ENCODE measurements at regions not wholly inside any gene's neighbourhood (a gene's known extent, or its start where the extent isn't known, plus 50 kb on each side); places are given as distances from the start of the nearest gene placed in this dataset.

DNA sequence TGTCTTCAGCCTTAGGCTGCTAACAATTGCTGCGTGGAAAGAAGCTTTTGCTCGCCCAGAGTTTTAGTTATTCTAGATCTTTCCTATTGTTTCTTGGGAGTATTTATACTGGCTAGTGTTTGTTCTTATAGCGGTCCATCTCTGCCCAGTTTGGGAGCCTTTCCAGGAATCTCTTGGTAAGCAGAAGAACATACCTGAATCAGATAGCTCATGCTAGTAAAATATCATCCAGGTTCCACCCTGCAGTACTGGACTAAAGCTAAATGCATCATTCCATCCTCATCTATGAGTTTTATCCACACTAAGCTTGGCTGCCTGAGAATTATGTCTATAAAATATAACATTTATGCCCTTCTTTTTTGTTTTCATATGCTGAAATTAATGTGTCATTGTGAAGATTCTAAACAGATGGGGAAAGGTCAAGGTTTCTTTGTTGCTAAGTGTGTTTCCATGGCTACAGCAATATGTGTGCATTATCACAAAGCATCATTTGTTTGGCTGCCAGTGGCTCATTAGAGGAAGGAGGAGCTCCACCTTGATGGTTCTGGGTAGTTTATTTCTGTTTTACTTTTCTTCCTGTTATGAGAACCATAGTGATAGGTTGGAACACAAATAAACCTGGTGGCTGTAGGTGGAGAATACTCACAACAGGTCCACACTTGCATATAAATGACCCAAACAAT is 182.8 kb downstream of the PIK3C3 start:
- peaks cover 3% of the 10 kb centered on the region; the same call in 1 of the 3 replicates for H3K9me3 ChIP-seq
- no peaks in the 10 kb centered on the region for H3K4me1 ChIP-seq
- ChIA-PET POLR2A (no interaction called here), CTCF (interaction anchor here (1.3 kb wide), 1 partner anchor 23 kb away, joined by 4 read pairs; no protein-coding TSS in a partner anchor)
- H3K4me2 ChIP-seq, result no peak overlapping the region
- no peak overlapping the region for H3K4me3 ChIP-seq
- FAIRE-seq (no peak), DNase-seq (ENCODE audit: low read depth in 1 of 2, low spot score in 1 of 2) (no peak), ATAC-seq (no peak)
- H3K27ac ChIP-seq, result no peak overlapping the region
- no peak for TF ChIP-seq HDAC2 (IDR thresholded peaks at IDR 0.05)
- no peak for TF ChIP-seq CBX2 (IDR thresholded peaks at IDR 0.05; ENCODE audit: borderline replicate concordance, low read depth)
- TF ChIP-seq PHF8 (IDR thresholded peaks at IDR 0.05; ENCODE audit: borderline replicate concordance, low read depth), result no peak
- WGBS (ENCODE audit: missing lambda C conversion rate), result 27% methylated on average over 3 of the region's 3 CpGs

DNA sequence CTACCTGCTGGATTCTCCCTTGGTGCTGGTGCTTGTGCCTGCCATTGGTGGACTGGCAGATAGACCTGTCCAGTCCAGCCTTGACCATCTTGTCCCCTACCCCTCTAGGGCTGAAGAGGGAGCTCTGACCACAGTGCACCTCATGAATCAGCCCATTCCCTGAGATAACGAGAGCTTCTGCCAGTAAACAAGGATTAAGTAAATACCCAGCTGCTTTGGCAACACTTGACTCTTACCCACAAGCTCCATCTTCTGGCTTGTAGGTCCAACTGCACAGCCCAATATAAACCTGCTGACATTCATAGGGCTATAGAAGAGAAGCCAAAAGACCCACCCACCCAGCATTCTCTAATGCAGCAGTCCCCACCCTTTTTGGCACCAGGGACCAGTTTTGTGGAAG is 186.4 kb downstream of the PIK3C3 start:
- Histone ChIP-seq H3K27ac (no peak overlapping the region), H3K9me3 (peaks cover 3% of the 10 kb centered on the region; the same call in 1 of the 3 replicates), H3K4me3 (no peak overlapping the region), H3K4me2 (no peak overlapping the region), H3K4me1 (no peaks in the 10 kb centered on the region)
- DNase-seq (ENCODE audit: low read depth in 1 of 2, low spot score in 1 of 2) (peak in 1 of 2 experiments; percentile 9), ATAC-seq (no peak), FAIRE-seq (no peak)
- WGBS (ENCODE audit: missing lambda C conversion rate), result 17% methylated on average over 1 of the region's 1 CpG
- CTCF ChIA-PET, result interaction anchor here (0.6 kb wide), 1 partner anchor 470 kb away, joined by 3 read pairs; no protein-coding TSS in a partner anchor
- POLR2A ChIA-PET, result no interaction called here
- TF ChIP-seq KDM1A (IDR thresholded peaks at IDR 0.05; ENCODE audit: low read depth) (no peak), NR3C1 (IDR thresholded peaks at IDR 0.05) (no peak), BHLHE40 (IDR thresholded peaks at IDR 0.05; ENCODE audit: low read depth, low read length) (no peak), SMC3 (IDR thresholded peaks at IDR 0.05) (no peak)

DNA sequence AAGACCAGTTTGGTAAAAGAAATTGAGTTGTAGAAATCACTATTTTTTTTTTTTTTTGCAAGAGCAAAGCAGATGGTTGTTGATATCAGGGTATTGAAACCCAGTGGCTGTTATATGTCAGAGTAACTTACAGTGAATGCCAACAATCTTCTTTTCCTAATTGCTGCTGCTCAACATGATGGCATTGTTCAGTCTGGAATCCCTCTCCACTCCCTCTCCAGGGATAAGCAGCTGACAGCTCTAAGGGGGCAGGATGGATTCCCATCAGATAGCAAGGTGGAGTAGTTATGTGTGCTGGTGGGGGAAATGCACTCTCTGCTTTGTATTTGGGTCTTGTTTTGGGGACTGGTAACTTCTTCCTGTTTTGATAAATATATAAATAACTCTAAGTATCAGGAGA is 200.0 kb downstream of the PIK3C3 start:
- Histone ChIP-seq H3K27ac (no peak overlapping the region), H3K4me3 (no peak overlapping the region), H3K9me3 (no peaks in the 10 kb centered on the region), H3K4me2 (no peak overlapping the region), H3K4me1 (no peaks in the 10 kb centered on the region)
- no peak for FAIRE-seq
- ATAC-seq, result no peak
- DNase-seq (ENCODE audit: low read depth in 1 of 2, low spot score in 1 of 2), result no peak
- TF ChIP-seq, protein P1, sequence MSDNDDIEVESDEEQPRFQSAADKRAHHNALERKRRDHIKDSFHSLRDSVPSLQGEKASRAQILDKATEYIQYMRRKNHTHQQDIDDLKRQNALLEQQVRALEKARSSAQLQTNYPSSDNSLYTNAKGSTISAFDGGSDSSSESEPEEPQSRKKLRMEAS (IDR thresholded peaks at IDR 0.05), result no peak
- TF ChIP-seq, protein P2, sequence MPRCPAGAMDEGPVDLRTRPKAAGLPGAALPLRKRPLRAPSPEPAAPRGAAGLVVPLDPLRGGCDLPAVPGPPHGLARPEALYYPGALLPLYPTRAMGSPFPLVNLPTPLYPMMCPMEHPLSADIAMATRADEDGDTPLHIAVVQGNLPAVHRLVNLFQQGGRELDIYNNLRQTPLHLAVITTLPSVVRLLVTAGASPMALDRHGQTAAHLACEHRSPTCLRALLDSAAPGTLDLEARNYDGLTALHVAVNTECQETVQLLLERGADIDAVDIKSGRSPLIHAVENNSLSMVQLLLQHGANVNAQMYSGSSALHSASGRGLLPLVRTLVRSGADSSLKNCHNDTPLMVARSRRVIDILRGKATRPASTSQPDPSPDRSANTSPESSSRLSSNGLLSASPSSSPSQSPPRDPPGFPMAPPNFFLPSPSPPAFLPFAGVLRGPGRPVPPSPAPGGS (IDR thresholded peaks at IDR 0.05), result no peak
- TF ChIP-seq, protein P3, sequence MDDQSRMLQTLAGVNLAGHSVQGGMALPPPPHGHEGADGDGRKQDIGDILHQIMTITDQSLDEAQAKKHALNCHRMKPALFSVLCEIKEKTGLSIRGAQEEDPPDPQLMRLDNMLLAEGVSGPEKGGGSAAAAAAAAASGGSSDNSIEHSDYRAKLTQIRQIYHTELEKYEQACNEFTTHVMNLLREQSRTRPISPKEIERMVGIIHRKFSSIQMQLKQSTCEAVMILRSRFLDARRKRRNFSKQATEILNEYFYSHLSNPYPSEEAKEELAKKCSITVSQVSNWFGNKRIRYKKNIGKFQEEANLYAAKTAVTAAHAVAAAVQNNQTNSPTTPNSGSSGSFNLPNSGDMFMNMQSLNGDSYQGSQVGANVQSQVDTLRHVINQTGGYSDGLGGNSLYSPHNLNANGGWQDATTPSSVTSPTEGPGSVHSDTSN (IDR thresholded peaks at IDR 0.05), result no peak
- no peak for TF ChIP-seq HEYL (CRISPR knock-in tag; IDR thresholded peaks at IDR 0.05)
- POLR2A ChIA-PET, result no interaction called here
- CTCF ChIA-PET, result no interaction called here

DNA sequence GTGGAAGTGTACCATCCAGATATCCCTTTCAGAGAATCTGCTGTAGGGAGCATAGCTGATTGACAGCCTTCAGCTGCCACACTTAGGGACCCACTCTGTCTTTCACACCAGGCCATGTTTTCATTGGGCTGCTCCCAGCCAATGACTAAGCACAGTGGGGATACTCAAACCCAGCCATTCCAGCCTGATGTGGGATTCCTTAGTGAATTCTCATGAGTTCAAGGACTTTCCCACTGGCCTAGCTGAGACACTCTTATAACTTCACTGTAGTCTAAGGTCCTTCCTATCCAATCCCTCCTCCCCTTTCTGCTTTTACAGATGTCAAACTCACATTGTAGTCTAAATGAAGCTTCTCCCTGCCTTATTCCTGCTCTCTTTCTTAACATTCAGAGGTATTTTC is 201.2 kb downstream of the PIK3C3 start:
- FAIRE-seq (no peak), DNase-seq (ENCODE audit: low read depth in 1 of 2, low spot score in 1 of 2) (no peak), ATAC-seq (no peak)
- no peak for TF ChIP-seq POLR2A (IDR thresholded peaks at IDR 0.05; ENCODE audit: low read length)
- TF ChIP-seq, protein P2 (IDR thresholded peaks at IDR 0.05), result no peak
- no peak for TF ChIP-seq SMC3 (IDR thresholded peaks at IDR 0.05)
- TF ChIP-seq HDAC2 (IDR thresholded peaks at IDR 0.05), result no peak
- no peak for TF ChIP-seq MAFK (IDR thresholded peaks at IDR 0.05; ENCODE audit: partially characterized antibody)
- TF ChIP-seq RARB (CRISPR knock-in tag; IDR thresholded peaks at IDR 0.05), result no peak
- no peak for TF ChIP-seq JUNB (IDR thresholded peaks at IDR 0.05)
- no peak for TF ChIP-seq JUN (IDR thresholded peaks at IDR 0.05)
- TF ChIP-seq MYC (IDR thresholded peaks at IDR 0.05; ENCODE audit: borderline replicate concordance, low read length), result no peak
- no peak for TF ChIP-seq PHF8 (IDR thresholded peaks at IDR 0.05; ENCODE audit: borderline replicate concordance, low read depth)
- no peak for TF ChIP-seq CHD2 (IDR thresholded peaks at IDR 0.05; ENCODE audit: low read length, partially characterized antibody)
- no peak for TF ChIP-seq FOXS1 (CRISPR knock-in tag; IDR thresholded peaks at IDR 0.05)
- no peak for TF ChIP-seq HOXB5 (CRISPR knock-in tag; IDR thresholded peaks at IDR 0.05)
- TF ChIP-seq ESRRA (IDR thresholded peaks at IDR 0.05; ENCODE audit: borderline replicate concordance, low read length), result no peak
- TF ChIP-seq, protein P4, sequence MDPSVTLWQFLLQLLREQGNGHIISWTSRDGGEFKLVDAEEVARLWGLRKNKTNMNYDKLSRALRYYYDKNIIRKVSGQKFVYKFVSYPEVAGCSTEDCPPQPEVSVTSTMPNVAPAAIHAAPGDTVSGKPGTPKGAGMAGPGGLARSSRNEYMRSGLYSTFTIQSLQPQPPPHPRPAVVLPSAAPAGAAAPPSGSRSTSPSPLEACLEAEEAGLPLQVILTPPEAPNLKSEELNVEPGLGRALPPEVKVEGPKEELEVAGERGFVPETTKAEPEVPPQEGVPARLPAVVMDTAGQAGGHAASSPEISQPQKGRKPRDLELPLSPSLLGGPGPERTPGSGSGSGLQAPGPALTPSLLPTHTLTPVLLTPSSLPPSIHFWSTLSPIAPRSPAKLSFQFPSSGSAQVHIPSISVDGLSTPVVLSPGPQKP (IDR thresholded peaks at IDR 0.05; ENCODE audit: low read depth, low read length), result no peak
- Histone ChIP-seq H3K4me3 (no peak overlapping the region), H3K27ac (no peak overlapping the region), H3K9me3 (no peaks in the 10 kb centered on the region), H3K4me1 (no peaks in the 10 kb centered on the region), H3K4me2 (no peak overlapping the region)
- ChIA-PET POLR2A (no interaction called here), CTCF (no interaction called here)
